ENCODE measurements at regions not wholly inside any gene's neighbourhood (a gene's known extent, or its start where the extent isn't known, plus 50 kb on each side); places are given as distances from the start of the nearest gene placed in this dataset.

DNA sequence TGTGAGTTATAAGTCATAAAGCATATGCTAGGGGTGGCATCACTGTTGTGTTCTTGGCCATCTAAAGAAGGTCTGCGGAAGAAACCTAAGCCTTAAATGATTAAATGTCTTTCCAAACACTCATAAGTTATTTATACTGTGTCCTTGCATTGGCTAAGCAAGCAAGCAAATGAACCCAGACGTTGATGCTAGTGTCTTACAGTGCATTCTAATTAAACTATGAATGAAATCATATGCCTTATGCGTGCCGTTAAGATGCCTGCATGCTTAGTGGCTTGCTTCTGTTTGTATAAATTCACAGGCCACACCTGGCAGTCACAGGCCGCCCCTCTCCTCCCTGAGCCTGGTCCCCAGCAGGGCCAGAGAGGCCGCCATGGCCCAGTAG, 49.9 kb downstream of the RIN2 start:
- Histone ChIP-seq H3K4me3 (ENCODE audit: low read depth, low read length) (no peak overlapping the region), H3K4me1 (ENCODE audit: insufficient read depth) (peaks cover 2% of the 10 kb centered on the region), H3K27ac (ENCODE audit: low read depth) (no peak overlapping the region), H3K36me3 (ENCODE audit: insufficient read depth) (no peaks in the 10 kb centered on the region)
- DNase-seq (ENCODE audit: extremely low spot score), result no peak
- whole genome bisulfite sequencing, result 53% methylated on average over 6 of the region's 6 CpGs

DNA sequence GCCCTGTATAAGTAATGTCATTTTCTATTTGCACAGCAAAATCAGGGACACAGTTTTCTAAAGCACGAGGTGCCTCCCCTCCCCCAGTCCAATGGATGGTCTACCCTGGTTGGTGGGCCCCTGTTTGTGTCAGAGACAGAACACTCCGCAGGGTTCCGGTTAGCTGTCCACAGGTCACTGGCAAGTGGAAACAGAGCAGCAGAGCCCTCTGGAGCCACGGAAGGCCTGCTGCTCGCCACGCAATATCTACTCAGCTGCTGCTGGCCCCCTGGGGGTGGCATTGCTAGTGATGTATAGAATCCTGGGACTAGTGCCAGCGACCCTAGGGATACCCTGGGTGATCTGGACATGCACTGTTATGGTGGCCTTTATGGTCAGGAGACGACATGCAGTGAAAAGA, 50.4 kb downstream of the RIN2 start:
- H3K36me3 ChIP-seq (ENCODE audit: insufficient read depth), result no peaks in the 10 kb centered on the region
- 88% methylated on average over 8 of the region's 8 CpGs for WGBS
- DNase-seq (ENCODE audit: extremely low spot score), result no peak
- no peak overlapping the region for H3K4me3 ChIP-seq (ENCODE audit: low read depth, low read length)
- H3K27ac ChIP-seq (ENCODE audit: low read depth), result no peak overlapping the region
- H3K4me1 ChIP-seq (ENCODE audit: insufficient read depth), result peaks cover 2% of the 10 kb centered on the region

DNA sequence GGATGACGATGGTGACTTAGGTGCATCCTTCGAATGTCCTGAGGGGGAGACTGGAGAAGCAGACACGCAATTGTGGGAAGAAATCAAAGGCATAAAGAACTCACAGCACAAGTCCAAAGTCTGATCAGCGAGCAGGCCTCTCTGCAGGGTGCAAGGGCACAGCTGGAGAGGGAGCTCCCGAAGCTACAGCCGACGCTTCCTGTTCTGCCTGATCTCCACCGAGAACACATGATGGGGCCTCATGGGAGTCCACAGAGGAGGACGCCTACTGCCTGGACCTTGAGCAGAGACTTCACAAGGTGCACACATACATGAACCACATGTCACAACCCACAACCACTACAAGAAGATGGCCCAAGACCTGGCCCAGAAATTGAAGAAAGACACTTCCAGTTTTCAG, 51.4 kb downstream of the RIN2 start:
- WGBS, result 87% methylated on average over 9 of the region's 9 CpGs
- Histone ChIP-seq H3K4me1 (ENCODE audit: insufficient read depth) (peaks cover 2% of the 10 kb centered on the region), H3K27ac (ENCODE audit: low read depth) (no peak overlapping the region), H3K36me3 (ENCODE audit: insufficient read depth) (no peaks in the 10 kb centered on the region), H3K4me3 (ENCODE audit: low read depth, low read length) (no peak overlapping the region)
- no peak for DNase-seq (ENCODE audit: extremely low spot score)

GRCh38 chr20:19811231-19811630, 53.2 kb downstream of the RIN2 start:
- Histone ChIP-seq H3K4me3 (ENCODE audit: low read depth, low read length) (no peak overlapping the region), H3K27ac (ENCODE audit: low read depth) (no peak overlapping the region), H3K4me1 (ENCODE audit: insufficient read depth) (peaks cover 2% of the 10 kb centered on the region), H3K36me3 (ENCODE audit: insufficient read depth) (no peaks in the 10 kb centered on the region)
- 83% methylated on average over 8 of the region's 8 CpGs for WGBS
- no peak for DNase-seq (ENCODE audit: extremely low spot score)

DNA sequence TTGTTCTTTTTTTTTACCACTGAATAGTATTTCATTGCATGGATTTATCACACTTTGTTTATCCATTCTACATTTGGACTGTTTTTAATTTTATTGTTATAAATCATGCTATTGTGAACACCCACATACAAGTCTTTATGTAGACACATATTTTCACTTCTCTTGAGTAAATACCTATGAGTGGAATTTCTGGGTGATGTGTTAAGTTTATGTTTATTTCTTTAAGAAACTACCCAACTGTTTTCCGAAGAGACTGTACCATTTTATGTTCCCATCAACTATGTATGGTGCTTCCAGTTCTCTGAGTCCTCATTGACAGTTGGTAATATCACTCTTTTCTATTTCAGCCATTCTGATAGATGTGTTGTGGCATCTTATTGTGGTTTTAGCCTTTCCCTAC, 54.0 kb downstream of the RIN2 start:
- Histone ChIP-seq H3K4me1 (ENCODE audit: insufficient read depth) (peaks cover 2% of the 10 kb centered on the region), H3K4me3 (ENCODE audit: low read depth, low read length) (no peak overlapping the region), H3K27ac (ENCODE audit: low read depth) (no peak overlapping the region), H3K36me3 (ENCODE audit: insufficient read depth) (no peaks in the 10 kb centered on the region)
- WGBS, result 98% methylated on average over 1 of the region's 1 CpG
- DNase-seq (ENCODE audit: extremely low spot score), result no peak

GRCh38 chr20:19812696-19813095, 54.6 kb downstream of the RIN2 start:
- WGBS, result 88% methylated on average over 1 of the region's 1 CpG
- H3K36me3 ChIP-seq (ENCODE audit: insufficient read depth), result no peaks in the 10 kb centered on the region

GRCh38 chr20:19813846-19814640, 56.0 kb downstream of the RIN2 start:
- peaks cover 2% of the 10 kb centered on the region for H3K4me1 ChIP-seq (ENCODE audit: insufficient read depth)
- DNase-seq (ENCODE audit: extremely low spot score), result no peak
- no peak overlapping the region for H3K4me3 ChIP-seq (ENCODE audit: low read depth, low read length)
- no peak overlapping the region for H3K27ac ChIP-seq (ENCODE audit: low read depth)
- 63% methylated on average over 9 of the region's 9 CpGs for WGBS
- no peaks in the 10 kb centered on the region for H3K36me3 ChIP-seq (ENCODE audit: insufficient read depth)

More at GRCh38 chr20:19812696-19813095, 54.6 kb downstream of the RIN2 start:
- H3K4me3 ChIP-seq (ENCODE audit: low read depth, low read length), result no peak overlapping the region
- no peak for DNase-seq (ENCODE audit: extremely low spot score)
- H3K27ac ChIP-seq (ENCODE audit: low read depth), result no peak overlapping the region
- peaks cover 2% of the 10 kb centered on the region for H3K4me1 ChIP-seq (ENCODE audit: insufficient read depth)

DNA sequence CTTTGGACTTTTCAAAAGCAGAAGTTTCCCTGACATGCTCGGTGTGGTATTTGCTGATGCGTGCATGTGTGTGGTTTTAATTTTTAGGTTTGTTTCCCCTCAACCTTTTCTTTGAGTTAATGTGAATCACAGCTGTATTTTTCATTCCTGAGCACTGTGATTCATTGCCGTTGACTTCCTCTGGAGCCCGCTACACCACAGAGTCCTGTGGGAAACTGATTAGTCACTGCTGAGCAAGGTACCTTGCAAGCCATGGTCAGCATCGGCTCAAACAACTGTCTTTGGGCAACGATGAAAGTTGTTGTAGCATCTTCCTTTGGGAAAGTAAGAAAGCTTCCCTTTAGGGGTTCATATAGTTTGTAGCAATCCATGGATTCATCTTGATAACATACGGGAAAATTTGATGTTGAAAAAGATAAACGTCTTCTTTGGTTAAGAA, 57.5 kb downstream of the RIN2 start:
- no peak for DNase-seq (ENCODE audit: extremely low spot score)
- no peaks in the 10 kb centered on the region for H3K36me3 ChIP-seq (ENCODE audit: insufficient read depth)
- H3K27ac ChIP-seq (ENCODE audit: low read depth), result no peak overlapping the region
- H3K4me1 ChIP-seq (ENCODE audit: insufficient read depth), result no peaks in the 10 kb centered on the region
- no peak overlapping the region for H3K4me3 ChIP-seq (ENCODE audit: low read depth, low read length)
- 32% methylated on average over 8 of the region's 8 CpGs for WGBS

- no peak overlapping the region for H3K27ac ChIP-seq (ENCODE audit: low read depth)
- H3K4me3 ChIP-seq (ENCODE audit: low read depth, low read length), result no peak overlapping the region
- no peak for DNase-seq (ENCODE audit: extremely low spot score)
- H3K4me1 ChIP-seq (ENCODE audit: insufficient read depth), result no peaks in the 10 kb centered on the region
- H3K36me3 ChIP-seq (ENCODE audit: insufficient read depth), result no peaks in the 10 kb centered on the region
- WGBS, result 83% methylated on average over 4 of the region's 4 CpGs
Observed at GRCh38 chr20:19816386-19816785, 58.3 kb downstream of the RIN2 start.

GRCh38 chr20:19817017-19817416, 59.0 kb downstream of the RIN2 start:
- 80% methylated on average over 5 of the region's 5 CpGs for WGBS
- no peak for DNase-seq (ENCODE audit: extremely low spot score)

GRCh38 chr20:19819149-19819548, 61.1 kb downstream of the RIN2 start:
- DNase-seq (ENCODE audit: extremely low spot score), result no peak
- H3K36me3 ChIP-seq (ENCODE audit: insufficient read depth), result no peaks in the 10 kb centered on the region
- no peaks in the 10 kb centered on the region for H3K4me1 ChIP-seq (ENCODE audit: insufficient read depth)
- WGBS, result 92% methylated on average over 1 of the region's 1 CpG
- no peak overlapping the region for H3K4me3 ChIP-seq (ENCODE audit: low read depth, low read length)
- no peak overlapping the region for H3K27ac ChIP-seq (ENCODE audit: low read depth)

More at GRCh38 chr20:19817017-19817416, 59.0 kb downstream of the RIN2 start:
- H3K36me3 ChIP-seq (ENCODE audit: insufficient read depth), result no peaks in the 10 kb centered on the region
- H3K27ac ChIP-seq (ENCODE audit: low read depth), result no peak overlapping the region
- H3K4me3 ChIP-seq (ENCODE audit: low read depth, low read length), result no peak overlapping the region
- no peaks in the 10 kb centered on the region for H3K4me1 ChIP-seq (ENCODE audit: insufficient read depth)

DNA sequence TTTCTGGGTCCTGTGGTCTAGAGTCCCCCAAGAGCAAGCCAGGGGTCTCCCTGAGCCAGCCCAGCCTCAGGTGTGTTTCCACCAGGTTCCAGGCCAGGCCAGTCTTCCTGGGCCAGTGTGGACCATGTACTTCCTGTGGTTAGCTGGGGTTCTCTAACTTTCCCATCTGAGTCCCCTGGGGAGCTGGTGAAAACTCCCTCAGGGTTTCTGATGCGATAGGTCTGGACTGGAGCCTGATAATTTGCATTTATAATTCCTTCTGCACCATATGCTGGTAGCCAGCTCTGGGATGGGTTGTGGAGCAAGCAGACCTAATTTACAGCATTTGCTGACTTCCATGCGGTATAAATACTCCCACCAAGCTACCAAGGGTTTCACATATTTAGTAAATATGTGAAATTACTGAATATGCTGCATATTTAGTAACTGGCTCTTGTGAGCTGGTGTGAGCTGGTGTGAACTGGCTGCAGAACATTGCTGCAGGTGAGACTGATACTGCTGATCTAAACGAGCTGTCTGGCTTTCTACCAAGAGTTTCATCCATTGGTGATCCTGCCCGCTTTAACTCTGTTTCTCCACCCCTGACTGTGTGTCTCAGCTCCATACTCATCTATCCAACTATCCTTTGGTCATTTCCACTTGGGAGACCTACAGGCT, 62.6 kb downstream of the RIN2 start:
- Histone ChIP-seq H3K36me3 (ENCODE audit: insufficient read depth) (no peaks in the 10 kb centered on the region), H3K4me3 (ENCODE audit: low read depth, low read length) (no peak overlapping the region), H3K4me1 (ENCODE audit: insufficient read depth) (no peaks in the 10 kb centered on the region), H3K27ac (ENCODE audit: low read depth) (no peak overlapping the region)
- DNase-seq (ENCODE audit: extremely low spot score), result no peak
- WGBS, result 90% methylated on average over 4 of the region's 4 CpGs

GRCh38 chr20:19821606-19822005, 63.5 kb downstream of the RIN2 start:
- H3K27ac ChIP-seq (ENCODE audit: low read depth), result no peak overlapping the region
- no peaks in the 10 kb centered on the region for H3K36me3 ChIP-seq (ENCODE audit: insufficient read depth)
- H3K4me1 ChIP-seq (ENCODE audit: insufficient read depth), result no peaks in the 10 kb centered on the region
- H3K4me3 ChIP-seq (ENCODE audit: low read depth, low read length), result no peak overlapping the region
- no peak for DNase-seq (ENCODE audit: extremely low spot score)
- WGBS, result 86% methylated on average over 3 of the region's 3 CpGs

- no peak for DNase-seq (ENCODE audit: extremely low spot score)
- Histone ChIP-seq H3K27ac (ENCODE audit: low read depth) (no peak overlapping the region), H3K36me3 (ENCODE audit: insufficient read depth) (no peaks in the 10 kb centered on the region), H3K4me3 (ENCODE audit: low read depth, low read length) (no peak overlapping the region), H3K4me1 (ENCODE audit: insufficient read depth) (no peaks in the 10 kb centered on the region)
- WGBS, result 80% methylated on average over 5 of the region's 5 CpGs
Observed at GRCh38 chr20:19823216-19823615, 65.2 kb downstream of the RIN2 start.
